IMR-90 (cell line): ENCODE measurements at regions not wholly inside any gene's neighbourhood (a gene's known extent, or its start where the extent isn't known, plus 50 kb on each side); places are given as distances from the start of the nearest gene placed in this dataset.

ENCODE experiments used
- MAFK ChIP-seq: IDR thresholded peaks from 2 replicates; pipeline ENCODE4 v1.6.1; 2012; ENCODE audit warnings: low read depth, low read length, improper control_type of control experiment
- MAZ ChIP-seq: IDR thresholded peaks from 2 replicates; pipeline ENCODE4 v1.6.1; 2012; ENCODE audit warnings: low read depth, mild to moderate bottlenecking, low read length, improper control_type of control experiment, moderate library complexity, borderline replicate concordance
- NFE2L2 ChIP-seq: fragments of 150-350 bp; IDR thresholded peaks from 2 replicates; pipeline ENCODE4 v1.6.1; 2016; ENCODE audit warnings: low read depth, mild to moderate bottlenecking, low read length
- RAD21 ChIP-seq: IDR thresholded peaks from 2 replicates; pipeline ENCODE4 v1.6.1; 2012; ENCODE audit warnings: low read length, improper control_type of control experiment
- RFX5 ChIP-seq: IDR thresholded peaks from 2 replicates; pipeline ENCODE4 v1.8.0; 2012; ENCODE audit warnings: low read depth, mild to moderate bottlenecking, low read length, moderate library complexity
- SMC3 ChIP-seq: fragments of 150-350 bp; IDR thresholded peaks from 2 replicates; pipeline ENCODE4 v1.6.1; 2016; ENCODE audit warnings: low read depth, mild to moderate bottlenecking, antibody characterized with exemption, low read length, moderate library complexity
- TF ChIP-seq, protein P1 (sequence below): conservative IDR thresholded peaks from 2 replicates; pipeline ENCODE4 v1.5.1; 2012; ENCODE audit warnings: mild to moderate bottlenecking, low read depth, low read length, improper control_type of control experiment

DNA sequence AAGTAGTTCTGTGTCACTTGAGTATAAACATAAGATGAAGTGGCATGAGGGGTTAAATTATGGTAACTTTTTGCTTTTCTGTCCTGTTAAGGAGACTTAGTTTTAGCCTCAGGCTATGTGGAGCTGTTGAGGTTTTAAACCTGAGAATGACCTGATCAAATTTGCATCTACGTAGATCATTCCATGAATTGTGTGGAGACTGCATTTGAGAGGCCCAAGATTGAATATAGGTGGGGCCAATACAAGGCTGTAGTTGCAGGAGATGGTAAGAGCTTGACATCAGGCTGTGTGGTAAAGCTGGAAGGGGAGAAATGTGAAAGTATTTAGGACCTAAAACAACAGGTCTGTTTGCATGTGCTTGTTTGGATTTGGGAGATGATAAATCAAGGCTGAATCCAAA is 249.5 kb downstream of the SLC16A7 start:
- no peak for TF ChIP-seq NFE2L2
- TF ChIP-seq SMC3, result no peak
- no peak for TF ChIP-seq MAZ
- TF ChIP-seq, protein P1, sequence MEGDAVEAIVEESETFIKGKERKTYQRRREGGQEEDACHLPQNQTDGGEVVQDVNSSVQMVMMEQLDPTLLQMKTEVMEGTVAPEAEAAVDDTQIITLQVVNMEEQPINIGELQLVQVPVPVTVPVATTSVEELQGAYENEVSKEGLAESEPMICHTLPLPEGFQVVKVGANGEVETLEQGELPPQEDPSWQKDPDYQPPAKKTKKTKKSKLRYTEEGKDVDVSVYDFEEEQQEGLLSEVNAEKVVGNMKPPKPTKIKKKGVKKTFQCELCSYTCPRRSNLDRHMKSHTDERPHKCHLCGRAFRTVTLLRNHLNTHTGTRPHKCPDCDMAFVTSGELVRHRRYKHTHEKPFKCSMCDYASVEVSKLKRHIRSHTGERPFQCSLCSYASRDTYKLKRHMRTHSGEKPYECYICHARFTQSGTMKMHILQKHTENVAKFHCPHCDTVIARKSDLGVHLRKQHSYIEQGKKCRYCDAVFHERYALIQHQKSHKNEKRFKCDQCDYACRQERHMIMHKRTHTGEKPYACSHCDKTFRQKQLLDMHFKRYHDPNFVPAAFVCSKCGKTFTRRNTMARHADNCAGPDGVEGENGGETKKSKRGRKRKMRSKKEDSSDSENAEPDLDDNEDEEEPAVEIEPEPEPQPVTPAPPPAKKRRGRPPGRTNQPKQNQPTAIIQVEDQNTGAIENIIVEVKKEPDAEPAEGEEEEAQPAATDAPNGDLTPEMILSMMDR, result no peak
- TF ChIP-seq RAD21, result no peak
- TF ChIP-seq RFX5, result no peak
- no peak for TF ChIP-seq MAFK
